HCT116 (cell line): ENCODE measurements at regions not wholly inside any gene's neighbourhood (a gene's known extent, or its start where the extent isn't known, plus 50 kb on each side); places are given as distances from the start of the nearest gene placed in this dataset.

Experiments used
- ATAC-seq: fragments of 200-7000 bp; cut with Tn5 transposase; 2 replicates; pipeline ENCODE4 v1.9.1; 2020; ENCODE audit warnings: mild to moderate bottlenecking, moderate library complexity
- BruUV-seq: library from RNA; stranded (reverse); fragments of 400-500 nt; replicated peaks from 2 replicates; lab custom pipeline; 2021; lab: Mats Ljungman, UMichigan
- CTCF ChIA-PET: fragments of 300-600 bp; sonication (Branson Sonifier 250); formaldehyde crosslinking; loops from one replicate; lab custom pipeline; 2021; ENCODE audit warnings: antibody characterized with exemption; lab: Charles Lee
- POLR2A ChIA-PET: fragments of 300-600, 350-600 bp; sonication (Branson Sonifier 250); formaldehyde crosslinking; loops from one replicate; lab custom pipeline; 2021; ENCODE audit warnings: antibody characterized with exemption; lab: Charles Lee
- RAD21 ChIA-PET, 2 experiments: fragments of 300-600 bp; sonication (Branson Sonifier 250); formaldehyde crosslinking; loops; one replicate each; lab custom pipeline; 2023; ENCODE audit warnings: low total read pairs in 2 of 2; ENCODE audit not compliant: uncharacterized antibody in 2 of 2, unreplicated experiment in 2 of 2, low non-redundant PET in 1 of 2; lab: Charles Lee
- DNase-seq: peaks from one replicate; pipeline ENCODE4 v3.0.0-alpha.2; 2010; ENCODE audit warnings: low read depth, low spot score
- H2AFZ ChIP-seq: fragments of 200-600 bp; shearing (Covaris generic), sonication (generic); 2 replicates; pipeline ENCODE4 v1.6.1; 2017; ENCODE audit warnings: low read depth, mixed run types, mixed read lengths, antibody characterized with exemption, low read length; ENCODE audit not compliant: poor library complexity, severe bottlenecking
- H3K27ac ChIP-seq: 2 replicates; pipeline ENCODE4 v1.5.1; 2012; ENCODE audit warnings: low read depth, low read length
- H3K27me3 ChIP-seq: fragments of 200-600 bp; sonication (generic); 2 replicates; pipeline ENCODE4 v1.6.1; 2016; ENCODE audit warnings: mixed run types, low read length, mixed read lengths; ENCODE audit not compliant: insufficient read depth
- H3K36me3 ChIP-seq, 2 experiments: fragments of 200-500 bp in 1 of 2; fragments of 200-600 bp in 1 of 2; sonication (Bioruptor generic) in 1 of 2; sonication (generic) in 1 of 2; 2 replicates each; pipeline versions ENCODE4 v1.5.1 to v1.6.1; 2014 to 2016; ENCODE audit warnings: low read length in 2 of 2, inconsistent platforms in 1 of 2, mixed read lengths in 1 of 2, mixed run types in 1 of 2; ENCODE audit not compliant: insufficient read depth in 2 of 2, control insufficient read depth in 1 of 2
- H3K4me1 ChIP-seq, 2 experiments: fragments of 200-600 bp in 1 of 2; sonication (generic) in 1 of 2; 2 replicates each; pipeline versions ENCODE4 v1.5.1 to v1.6.1; 2012 to 2017; ENCODE audit warnings: low read length in 2 of 2, inconsistent platforms in 1 of 2, mild to moderate bottlenecking in 1 of 2, mixed read lengths in 1 of 2, mixed run types in 1 of 2, moderate library complexity in 1 of 2; ENCODE audit not compliant: insufficient read depth in 2 of 2, control insufficient read depth in 1 of 2
- H3K4me2 ChIP-seq: fragments of 200-600 bp; sonication (generic); 2 replicates; pipeline ENCODE4 v1.6.1; 2017; ENCODE audit warnings: mixed run types, low read length, mixed read lengths
- H3K4me3 ChIP-seq, 2 experiments: fragments of 200-600 bp in 1 of 2; sonication (generic) in 1 of 2; replicated peaks in 1 of 2; 2 replicates each; pipeline ENCODE4 v1.5.1; 2011 to 2016; ENCODE audit warnings: low read length in 2 of 2, control low read depth in 1 of 2, low read depth in 1 of 2, mild to moderate bottlenecking in 1 of 2, mixed read lengths in 1 of 2, mixed run types in 1 of 2
- H3K79me2 ChIP-seq: fragments of 200-600 bp; sonication (generic); 2 replicates; pipeline ENCODE4 v1.6.1; 2017; ENCODE audit warnings: mild to moderate bottlenecking, mixed run types, low read length, moderate library complexity, mixed read lengths; ENCODE audit not compliant: insufficient read depth
- H3K9ac ChIP-seq: fragments of 200-600 bp; sonication (generic); 2 replicates; pipeline ENCODE4 v1.6.1; 2016; ENCODE audit warnings: low read length, mixed read lengths
- H3K9me2 ChIP-seq: fragments of 200-600 bp; sonication (generic), shearing (Covaris generic); 2 replicates; pipeline ENCODE4 v1.6.1; 2017; ENCODE audit warnings: mixed run types, mild to moderate bottlenecking, moderate library complexity; ENCODE audit not compliant: insufficient read depth
- H3K9me3 ChIP-seq, 2 experiments: fragments of 200-500 bp in 1 of 2; fragments of 200-600 bp in 1 of 2; sonication (Bioruptor generic) in 1 of 2; sonication (generic) in 1 of 2; 2 replicates each; pipeline ENCODE4 v1.6.1; 2014 to 2017; ENCODE audit warnings: low read length in 2 of 2, mixed read lengths in 2 of 2, inconsistent platforms in 1 of 2, low read depth in 1 of 2, mild to moderate bottlenecking in 1 of 2, mixed run types in 1 of 2, moderate library complexity in 1 of 2; ENCODE audit not compliant: control insufficient read depth in 1 of 2, insufficient read depth in 1 of 2
- H4K20me1 ChIP-seq: fragments of 200-600 bp; sonication (generic), shearing (Covaris generic); 2 replicates; pipeline ENCODE4 v1.6.1; 2017; ENCODE audit warnings: mixed run types, mild to moderate bottlenecking, moderate library complexity; ENCODE audit not compliant: insufficient read depth
- ATF3 ChIP-seq: IDR thresholded peaks from 2 replicates; pipeline ENCODE4 v1.6.1; 2012
- CTCF ChIP-seq, 3 experiments: fragments of 200-600 bp in 1 of 3; sonication (generic) in 1 of 3; IDR thresholded peaks in 2 of 3; conservative IDR thresholded peaks in 1 of 3; 2 replicates each; pipeline ENCODE4 v1.5.1; 2012 to 2017; ENCODE audit warnings: low read depth in 2 of 3, low read length in 2 of 3, antibody characterized with exemption in 1 of 3, borderline replicate concordance in 1 of 3, control low read depth in 1 of 3, mild to moderate bottlenecking in 1 of 3, mixed read lengths in 1 of 3, mixed run types in 1 of 3, moderate library complexity in 1 of 3; ENCODE audit not compliant: insufficient read depth in 1 of 3
- EGR1 ChIP-seq: IDR thresholded peaks from 2 replicates; pipeline ENCODE4 v1.6.1; 2012; ENCODE audit warnings: low read depth
- EZH2 ChIP-seq: fragments of 200-600 bp; sonication (generic); IDR thresholded peaks from 2 replicates; pipeline ENCODE4 v1.6.1; 2017; ENCODE audit warnings: antibody characterized with exemption, mixed run types
- FOSL1 ChIP-seq: IDR thresholded peaks from 2 replicates; pipeline ENCODE4 v1.6.1; 2012; ENCODE audit warnings: low read depth
- JUND ChIP-seq: IDR thresholded peaks from 2 replicates; pipeline ENCODE4 v1.6.1; 2012
- MAX ChIP-seq: IDR thresholded peaks from 2 replicates; pipeline ENCODE4 v1.6.1; 2012
- POLR2AphosphoS5 ChIP-seq: IDR thresholded peaks from 2 replicates; pipeline ENCODE4 v1.6.1; 2011; ENCODE audit warnings: mild to moderate bottlenecking, low read depth, low read length, moderate library complexity
- RAD21 ChIP-seq: IDR thresholded peaks from 2 replicates; pipeline ENCODE4 v1.6.1; 2012; ENCODE audit warnings: low read depth, mild to moderate bottlenecking
- REST ChIP-seq: IDR thresholded peaks from 2 replicates; pipeline ENCODE4 v1.6.1; 2012; ENCODE audit warnings: low read depth
- SIN3A ChIP-seq: IDR thresholded peaks from 2 replicates; pipeline ENCODE4 v1.6.1; 2012; ENCODE audit warnings: low read depth
- SP1 ChIP-seq: IDR thresholded peaks from 2 replicates; pipeline ENCODE4 v1.6.1; 2012; ENCODE audit warnings: low read depth
- ZFX ChIP-seq: fragments of 450-650 bp; IDR thresholded peaks from 2 replicates; pipeline ENCODE4 v1.6.1; 2017
- ZNF274 ChIP-seq: fragments of 200-500 bp; sonication (Bioruptor generic); IDR thresholded peaks from 2 replicates; pipeline ENCODE4 v1.6.1; 2014; ENCODE audit warnings: mild to moderate bottlenecking, low read depth, low read length, inconsistent platforms
- intact Hi-C: fragments of 100-400 bp; cut with micrococcal nuclease; formaldehyde crosslinking; loops from 2 replicates; pipeline ENCODE4 v1.10.0; 2022

GRCh38 chr16:79897104-79897452 lies 296.5 kb upstream of the MAF start:
- intact Hi-C loops = no loop called here
- H3K79me2 ChIP-seq = no peaks in the 10 kb centered on the region
- TF ChIP-seq ATF3 = no peak
- no peak for TF ChIP-seq SP1
- TF ChIP-seq ZNF274 = no peak
- TF ChIP-seq EGR1 = no peak
- TF ChIP-seq MAX = no peak
- no peak for TF ChIP-seq JUND
- no peak for TF ChIP-seq FOSL1
- no peak for TF ChIP-seq POLR2AphosphoS5
- no peak for TF ChIP-seq EZH2
- TF ChIP-seq CTCF (IDR thresholded peaks at IDR 0.05 in 2 of 3, conservative IDR thresholded peaks at IDR 0.05 in 1 of 3; ENCODE audit: borderline replicate concordance in 1 of 3, insufficient read depth in 1 of 3, low read depth in 2 of 3, low read length in 2 of 3) = no peak
- TF ChIP-seq REST = no peak
- TF ChIP-seq RAD21 = no peak
- TF ChIP-seq ZFX = no peak
- TF ChIP-seq SIN3A = no peak
- TF ChIP-seq, all 23 proteins: peak for 0
- no TSS peak for BruUV-seq
- no peaks in the 10 kb centered on the region for H3K27me3 ChIP-seq
- DNase-seq = no peak
- no peak overlapping the region for H3K9ac ChIP-seq
- ChIA-PET POLR2A (no interaction called here), CTCF (no interaction called here), RAD21 (no interaction called here)
- no peaks in the 10 kb centered on the region for H3K4me1 ChIP-seq
- peaks cover 40 to 48% of the 10 kb centered on the region in 2 experiments; a peak in 2 of 4 replicates for H3K9me3 ChIP-seq
- no peak overlapping the region for H2AFZ ChIP-seq
- no peak overlapping the region for H3K27ac ChIP-seq
- ATAC-seq = no peak
- H4K20me1 ChIP-seq = no peaks in the 10 kb centered on the region
- H3K4me2 ChIP-seq = no peak overlapping the region
- no peaks in the 10 kb centered on the region for H3K36me3 ChIP-seq
- H3K4me3 ChIP-seq = no peak overlapping the region
- H3K9me2 ChIP-seq = no peaks in the 10 kb centered on the region
